ENCODE measurements at regions not wholly inside any gene's neighbourhood (a gene's known extent, or its start where the extent isn't known, plus 50 kb on each side); places are given as distances from the start of the nearest gene placed in this dataset.

DNA sequence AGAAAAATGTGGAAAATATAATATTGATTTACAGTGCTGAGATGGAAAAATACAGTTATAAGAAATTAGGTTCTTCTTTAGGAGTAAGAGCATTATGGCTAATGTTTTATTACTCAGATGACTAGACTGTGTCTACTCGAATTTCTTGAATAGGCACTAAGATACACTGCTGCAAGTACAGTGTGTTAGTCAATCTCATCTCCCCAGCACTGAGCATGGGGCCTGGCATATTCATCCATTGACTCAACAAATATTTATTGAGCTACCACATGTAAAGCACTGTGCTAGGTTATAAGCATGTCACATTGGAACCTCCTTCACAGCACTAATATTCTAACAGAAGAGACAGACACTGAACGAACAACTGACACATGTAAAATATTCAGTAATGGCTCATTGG lies 242.5 kb upstream of the GPC6 start:
- no peaks in the 10 kb centered on the region for H3K4me1 Mint-ChIP-seq (ENCODE audit: low read depth)
- H3K9me3 Mint-ChIP-seq (ENCODE audit: low read depth): peaks cover 7% of the 10 kb centered on the region
- no peak for DNase-seq (ENCODE audit: low spot score)
- peaks cover 3% of the 10 kb centered on the region for H3K36me3 Mint-ChIP-seq (ENCODE audit: low read depth)
- H3K27me3 Mint-ChIP-seq (ENCODE audit: low read depth): peaks cover 14% of the 10 kb centered on the region
- H3K27ac Mint-ChIP-seq (ENCODE audit: unreplicated experiment): no peak overlapping the region
- TF ChIP-seq, protein P1, sequence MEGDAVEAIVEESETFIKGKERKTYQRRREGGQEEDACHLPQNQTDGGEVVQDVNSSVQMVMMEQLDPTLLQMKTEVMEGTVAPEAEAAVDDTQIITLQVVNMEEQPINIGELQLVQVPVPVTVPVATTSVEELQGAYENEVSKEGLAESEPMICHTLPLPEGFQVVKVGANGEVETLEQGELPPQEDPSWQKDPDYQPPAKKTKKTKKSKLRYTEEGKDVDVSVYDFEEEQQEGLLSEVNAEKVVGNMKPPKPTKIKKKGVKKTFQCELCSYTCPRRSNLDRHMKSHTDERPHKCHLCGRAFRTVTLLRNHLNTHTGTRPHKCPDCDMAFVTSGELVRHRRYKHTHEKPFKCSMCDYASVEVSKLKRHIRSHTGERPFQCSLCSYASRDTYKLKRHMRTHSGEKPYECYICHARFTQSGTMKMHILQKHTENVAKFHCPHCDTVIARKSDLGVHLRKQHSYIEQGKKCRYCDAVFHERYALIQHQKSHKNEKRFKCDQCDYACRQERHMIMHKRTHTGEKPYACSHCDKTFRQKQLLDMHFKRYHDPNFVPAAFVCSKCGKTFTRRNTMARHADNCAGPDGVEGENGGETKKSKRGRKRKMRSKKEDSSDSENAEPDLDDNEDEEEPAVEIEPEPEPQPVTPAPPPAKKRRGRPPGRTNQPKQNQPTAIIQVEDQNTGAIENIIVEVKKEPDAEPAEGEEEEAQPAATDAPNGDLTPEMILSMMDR (IDR thresholded peaks at IDR 0.05): no peak
- no peak overlapping the region for H3K4me3 Mint-ChIP-seq (ENCODE audit: unreplicated experiment)

DNA sequence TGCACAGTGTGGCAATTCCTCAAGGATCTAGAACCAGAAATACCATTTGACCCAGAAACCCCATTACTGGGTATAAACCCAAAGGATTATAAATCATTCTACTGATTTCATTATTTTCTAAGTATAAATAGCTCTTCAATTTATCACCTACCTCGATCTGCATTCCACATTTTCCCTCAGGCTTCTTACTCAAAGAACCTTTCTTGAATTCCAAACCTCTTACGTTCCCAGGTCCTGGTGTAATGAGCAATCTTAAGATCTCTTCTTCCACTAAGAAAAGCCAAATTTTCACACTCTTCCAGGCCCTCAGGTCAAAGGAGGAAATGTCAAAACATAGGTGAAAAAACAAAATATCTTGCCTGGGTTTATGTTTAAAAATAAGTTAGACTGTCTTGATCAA lies 237.3 kb upstream of the GPC6 start:
- Mint-ChIP-seq H3K4me1 (ENCODE audit: low read depth) (peaks cover 18% of the 10 kb centered on the region), H3K4me3 (ENCODE audit: unreplicated experiment) (no peak overlapping the region), H3K27me3 (ENCODE audit: low read depth) (peaks cover 3% of the 10 kb centered on the region), H3K9me3 (ENCODE audit: low read depth) (peaks cover 13% of the 10 kb centered on the region), H3K27ac (ENCODE audit: unreplicated experiment) (no peak overlapping the region), H3K36me3 (ENCODE audit: low read depth) (no peaks in the 10 kb centered on the region)
- TF ChIP-seq, protein P1 (IDR thresholded peaks at IDR 0.05): no peak
- no peak for DNase-seq (ENCODE audit: low spot score)

DNA sequence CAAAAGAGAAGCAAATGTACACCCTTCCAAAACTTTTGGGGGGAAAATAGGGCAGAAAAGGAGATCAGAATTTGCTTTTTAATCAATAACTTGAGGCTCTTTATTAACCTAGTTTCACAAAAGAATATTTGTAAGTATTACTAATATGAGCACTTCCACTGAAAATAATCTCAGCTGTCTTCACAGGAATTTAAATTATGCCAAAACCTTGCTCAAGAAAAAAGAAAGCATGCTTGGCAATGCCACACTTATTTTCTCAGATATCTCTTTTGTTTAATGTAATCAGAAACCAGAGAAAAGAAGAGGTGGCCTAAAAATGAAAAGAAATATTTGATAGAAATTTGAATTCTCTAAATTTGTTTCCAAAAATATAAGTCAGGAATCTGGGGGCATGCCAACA lies 234.9 kb upstream of the GPC6 start:
- Mint-ChIP-seq H3K36me3 (ENCODE audit: low read depth) (peaks cover 4% of the 10 kb centered on the region), H3K9me3 (ENCODE audit: low read depth) (peaks cover 32% of the 10 kb centered on the region), H3K4me1 (ENCODE audit: low read depth) (peaks cover 20% of the 10 kb centered on the region), H3K27ac (ENCODE audit: unreplicated experiment) (no peak overlapping the region), H3K4me3 (ENCODE audit: unreplicated experiment) (no peak overlapping the region), H3K27me3 (ENCODE audit: low read depth) (peaks cover 3% of the 10 kb centered on the region)
- TF ChIP-seq, protein P1 (IDR thresholded peaks at IDR 0.05): no peak
- no peak for DNase-seq (ENCODE audit: low spot score)

DNA sequence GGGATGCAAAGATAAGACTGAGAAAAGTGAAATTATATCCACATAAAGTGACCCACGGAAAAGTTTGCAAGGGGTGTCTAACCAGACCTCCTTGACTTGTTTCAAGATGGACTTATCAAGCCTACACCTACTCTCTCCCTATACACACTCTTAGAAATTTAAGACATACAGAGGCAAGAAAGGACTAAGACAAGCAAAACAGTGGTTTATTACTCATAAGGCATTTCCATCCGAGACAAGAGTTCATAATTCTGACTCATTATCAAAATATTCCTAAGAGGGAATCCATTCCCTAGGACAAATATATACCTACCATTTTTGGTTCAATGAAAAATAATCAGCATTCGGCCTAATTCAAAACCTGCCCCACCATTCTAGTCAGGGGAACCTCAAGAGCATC lies 232.6 kb upstream of the GPC6 start:
- DNase-seq (ENCODE audit: low spot score): no peak
- Mint-ChIP-seq H3K4me3 (ENCODE audit: unreplicated experiment) (no peak overlapping the region), H3K27ac (ENCODE audit: unreplicated experiment) (no peak overlapping the region), H3K9me3 (ENCODE audit: low read depth) (peaks cover 29% of the 10 kb centered on the region), H3K36me3 (ENCODE audit: low read depth) (peaks cover 4% of the 10 kb centered on the region), H3K27me3 (ENCODE audit: low read depth) (no peaks in the 10 kb centered on the region), H3K4me1 (ENCODE audit: low read depth) (peaks cover 20% of the 10 kb centered on the region)
- TF ChIP-seq, protein P1 (IDR thresholded peaks at IDR 0.05): no peak

DNA sequence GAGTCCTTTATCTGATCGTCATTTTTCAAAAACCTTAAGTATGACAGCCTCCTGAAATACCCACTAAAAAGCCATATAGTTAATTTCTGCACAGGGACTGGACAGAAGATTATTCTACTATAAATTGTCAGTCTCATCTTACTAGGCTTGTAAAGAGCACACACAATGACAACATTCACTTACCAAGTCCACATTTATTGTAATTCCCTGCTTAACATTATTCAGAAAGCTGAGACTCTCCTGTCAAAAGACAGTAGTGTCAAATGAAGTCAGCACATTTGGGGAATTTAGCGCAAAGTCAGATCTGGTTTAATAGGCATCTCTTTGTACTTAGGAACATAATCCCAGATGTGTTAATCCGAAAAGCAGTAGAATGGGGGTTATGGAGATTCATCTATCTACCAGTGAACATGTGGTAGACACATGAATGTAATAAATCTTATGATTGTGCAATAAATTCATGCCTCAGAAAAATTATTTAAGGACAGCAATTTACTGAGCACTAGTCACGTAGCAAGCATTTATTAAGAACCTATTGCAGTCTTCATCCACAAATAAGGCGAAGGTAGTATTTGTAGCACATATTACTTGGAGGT lies 224.6 kb upstream of the GPC6 start:
- TF ChIP-seq, protein P1 (IDR thresholded peaks at IDR 0.05): no peak
- no peak overlapping the region for H3K4me3 Mint-ChIP-seq (ENCODE audit: unreplicated experiment)
- H3K36me3 Mint-ChIP-seq (ENCODE audit: low read depth): peaks cover 3% of the 10 kb centered on the region
- no peaks in the 10 kb centered on the region for H3K4me1 Mint-ChIP-seq (ENCODE audit: low read depth)
- no peak overlapping the region for H3K27ac Mint-ChIP-seq (ENCODE audit: unreplicated experiment)
- no peaks in the 10 kb centered on the region for H3K27me3 Mint-ChIP-seq (ENCODE audit: low read depth)
- DNase-seq (ENCODE audit: low spot score): no peak
- H3K9me3 Mint-ChIP-seq (ENCODE audit: low read depth): peaks cover 26% of the 10 kb centered on the region
